ENCODE measurements at regions not wholly inside any gene's neighbourhood (a gene's known extent, or its start where the extent isn't known, plus 50 kb on each side); places are given as distances from the start of the nearest gene placed in this dataset.

DNA sequence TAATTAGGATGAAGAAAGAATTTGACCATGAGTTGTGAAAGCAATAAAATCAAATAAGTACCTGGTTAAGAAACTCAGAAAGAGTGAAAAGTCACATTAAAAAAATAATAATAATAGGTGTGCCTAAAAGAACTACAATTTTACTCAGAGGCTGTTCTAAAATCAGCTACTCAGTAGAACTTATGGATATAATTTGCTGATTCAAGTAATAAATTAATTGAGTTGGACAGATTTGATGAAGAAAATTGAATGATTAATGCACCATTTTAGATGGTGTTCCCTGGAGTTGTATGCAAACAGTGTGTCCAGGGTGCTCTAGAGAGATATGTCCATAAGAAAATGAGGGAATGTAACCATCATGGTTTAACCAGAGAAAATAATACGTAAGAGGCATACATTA lies 2852.5 kb downstream of the PCDH9 start:
- 91 to 93% methylated on average over 1 of the region's 1 CpG for WGBS, 2 donors
- Histone ChIP-seq H3K9me3 (ENCODE audit: control insufficient read depth, low read length) (peaks cover 1% of the 10 kb centered on the region), H3K27ac (ENCODE audit: low read depth in 1 of 2, low read length in 2 of 2) (no peak overlapping the region), H3K36me3 (ENCODE audit: control insufficient read depth in 1 of 2, insufficient read depth in 2 of 2, low read length in 1 of 2) (no peaks in the 10 kb centered on the region), H3K4me1 (ENCODE audit: control insufficient read depth in 1 of 2, insufficient read depth in 2 of 2, low read length in 2 of 2) (no peaks in the 10 kb centered on the region), H3K27me3 (ENCODE audit: control insufficient read depth in 1 of 2, insufficient read depth in 2 of 2, low read length in 1 of 2) (no peaks in the 10 kb centered on the region), H3K4me3 (ENCODE audit: low read length in 2 of 2) (no peak overlapping the region)
- no peak for DNase-seq
- no peak for ATAC-seq (ENCODE audit: low FRiP score)
- intact Hi-C loops (cut with DNase I), result no loop called here

DNA sequence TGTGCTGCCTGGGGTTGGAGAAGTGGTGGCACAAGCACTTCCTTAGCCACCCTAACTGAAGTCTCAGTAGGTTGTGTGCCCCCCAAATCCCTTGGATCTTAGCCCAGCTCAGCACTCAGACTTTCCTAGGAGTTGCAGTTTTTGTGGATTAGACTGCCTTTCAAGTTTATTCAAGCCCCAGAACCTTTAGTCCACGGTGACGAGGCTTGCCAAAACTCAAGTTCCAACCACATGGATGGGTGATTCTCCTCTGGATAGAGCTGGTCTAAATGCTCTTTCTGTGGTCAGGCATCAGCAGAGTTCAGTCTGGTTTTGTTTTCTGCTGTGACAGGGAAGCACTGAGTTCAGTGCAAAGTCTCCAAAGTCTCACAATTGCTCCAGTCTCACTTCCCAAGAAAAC lies 2858.7 kb downstream of the PCDH9 start:
- Histone ChIP-seq H3K4me1 (ENCODE audit: control insufficient read depth in 1 of 2, insufficient read depth in 2 of 2, low read length in 2 of 2) (no peaks in the 10 kb centered on the region), H3K4me3 (ENCODE audit: low read length in 2 of 2) (no peak overlapping the region), H3K9me3 (ENCODE audit: control insufficient read depth, low read length) (peaks cover 1% of the 10 kb centered on the region), H3K36me3 (ENCODE audit: control insufficient read depth in 1 of 2, insufficient read depth in 2 of 2, low read length in 1 of 2) (no peaks in the 10 kb centered on the region), H3K27me3 (ENCODE audit: control insufficient read depth in 1 of 2, insufficient read depth in 2 of 2, low read length in 1 of 2) (no peaks in the 10 kb centered on the region), H3K27ac (ENCODE audit: low read depth in 1 of 2, low read length in 2 of 2) (no peak overlapping the region)
- intact Hi-C loops (cut with DNase I), result no loop called here
- WGBS, 2 donors, result 81 to 84% methylated on average over 2 of the region's 2 CpGs
- DNase-seq (no peak), ATAC-seq (ENCODE audit: low FRiP score) (no peak)

DNA sequence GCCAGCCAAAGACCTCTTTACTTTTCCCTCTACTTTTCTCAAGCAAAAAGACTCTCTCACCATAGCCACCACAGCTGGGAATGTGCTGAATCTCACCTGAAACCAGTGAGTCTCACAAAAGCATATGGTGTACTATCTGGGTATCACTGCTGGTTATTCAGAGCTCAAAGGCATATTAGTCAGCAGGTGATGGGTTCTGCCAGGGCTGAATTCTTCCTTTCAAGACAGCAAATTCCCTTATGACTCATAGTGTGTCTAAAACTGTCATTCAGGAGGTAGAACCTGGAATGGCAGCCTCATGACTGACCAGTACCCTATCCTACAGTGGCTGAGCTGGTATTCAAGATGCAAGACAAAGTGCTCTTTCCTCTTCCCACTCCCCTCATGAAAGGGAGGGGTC lies 2859.1 kb downstream of the PCDH9 start:
- ATAC-seq (ENCODE audit: low FRiP score) (no peak), DNase-seq (no peak)
- H3K36me3 ChIP-seq (ENCODE audit: control insufficient read depth in 1 of 2, insufficient read depth in 2 of 2, low read length in 1 of 2), result no peaks in the 10 kb centered on the region
- no peaks in the 10 kb centered on the region for H3K27me3 ChIP-seq (ENCODE audit: control insufficient read depth in 1 of 2, insufficient read depth in 2 of 2, low read length in 1 of 2)
- no peak overlapping the region for H3K4me3 ChIP-seq (ENCODE audit: low read length in 2 of 2)
- no peaks in the 10 kb centered on the region for H3K4me1 ChIP-seq (ENCODE audit: control insufficient read depth in 1 of 2, insufficient read depth in 2 of 2, low read length in 2 of 2)
- H3K9me3 ChIP-seq (ENCODE audit: control insufficient read depth, low read length), result peaks cover 2% of the 10 kb centered on the region
- H3K27ac ChIP-seq (ENCODE audit: low read depth in 1 of 2, low read length in 2 of 2), result no peak overlapping the region
- intact Hi-C loops (cut with DNase I), result no loop called here

DNA sequence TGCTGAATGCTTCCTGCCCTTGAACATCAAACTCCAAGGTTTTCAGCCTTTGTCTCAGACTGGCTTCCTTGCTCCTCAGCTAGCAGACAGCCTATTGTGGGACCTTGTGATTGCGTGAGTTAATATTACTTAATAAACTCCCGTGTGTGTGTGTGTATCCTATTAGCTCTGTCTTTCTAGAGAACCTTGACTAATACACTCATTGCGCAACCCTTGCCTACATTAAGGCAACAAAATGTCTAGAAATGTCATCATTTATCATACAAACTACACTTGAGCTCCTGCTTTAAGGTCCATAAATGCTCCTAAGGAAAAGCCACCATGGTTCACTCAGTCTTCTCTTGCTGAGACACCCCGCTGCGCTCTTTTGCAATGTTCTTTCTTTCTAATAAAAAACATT lies 2861.0 kb downstream of the PCDH9 start:
- no peaks in the 10 kb centered on the region for H3K36me3 ChIP-seq (ENCODE audit: control insufficient read depth in 1 of 2, insufficient read depth in 2 of 2, low read length in 1 of 2)
- H3K27me3 ChIP-seq (ENCODE audit: control insufficient read depth in 1 of 2, insufficient read depth in 2 of 2, low read length in 1 of 2), result no peaks in the 10 kb centered on the region
- H3K9me3 ChIP-seq (ENCODE audit: control insufficient read depth, low read length), result peaks cover 4% of the 10 kb centered on the region
- DNase-seq (no peak), ATAC-seq (ENCODE audit: low FRiP score) (no peak)
- H3K4me1 ChIP-seq (ENCODE audit: control insufficient read depth in 1 of 2, insufficient read depth in 2 of 2, low read length in 2 of 2), result no peaks in the 10 kb centered on the region
- WGBS, 2 donors, result 92 to 96% methylated on average over 5 of the region's 5 CpGs
- H3K4me3 ChIP-seq (ENCODE audit: low read length in 2 of 2), result no peak overlapping the region
- H3K27ac ChIP-seq (ENCODE audit: low read depth in 1 of 2, low read length in 2 of 2), result no peak overlapping the region
- intact Hi-C loops (cut with DNase I), result no loop called here

DNA sequence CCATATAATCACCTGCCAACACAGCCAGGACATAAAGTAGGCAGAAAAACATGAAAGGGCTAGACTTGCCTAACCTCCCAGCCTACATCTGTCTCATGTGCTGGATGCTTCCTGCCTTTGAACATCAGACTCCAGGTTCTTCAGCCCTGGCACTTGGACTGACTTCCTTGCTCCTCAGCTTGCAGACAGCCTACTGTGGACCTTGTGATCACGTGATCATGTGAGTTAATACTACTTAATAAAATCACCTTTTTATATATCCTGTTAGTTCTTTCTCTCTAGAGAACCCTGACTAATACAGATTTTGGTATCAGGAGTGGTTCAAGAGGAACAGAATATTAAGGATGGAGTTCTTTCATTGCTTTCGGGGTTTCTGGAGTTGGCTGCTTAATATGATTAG lies 2867.6 kb downstream of the PCDH9 start:
- no peaks in the 10 kb centered on the region for H3K36me3 ChIP-seq (ENCODE audit: control insufficient read depth in 1 of 2, insufficient read depth in 2 of 2, low read length in 1 of 2)
- WGBS, 2 donors, result 90 to 94% methylated on average over 2 of the region's 2 CpGs
- no peaks in the 10 kb centered on the region for H3K27me3 ChIP-seq (ENCODE audit: control insufficient read depth in 1 of 2, insufficient read depth in 2 of 2, low read length in 1 of 2)
- H3K9me3 ChIP-seq (ENCODE audit: control insufficient read depth, low read length), result peaks cover 2% of the 10 kb centered on the region
- H3K27ac ChIP-seq (ENCODE audit: low read depth in 1 of 2, low read length in 2 of 2), result no peak overlapping the region
- H3K4me3 ChIP-seq (ENCODE audit: low read length in 2 of 2), result no peak overlapping the region
- DNase-seq (no peak), ATAC-seq (ENCODE audit: low FRiP score) (no peak)
- intact Hi-C loops (cut with DNase I), result no loop called here
- no peaks in the 10 kb centered on the region for H3K4me1 ChIP-seq (ENCODE audit: control insufficient read depth in 1 of 2, insufficient read depth in 2 of 2, low read length in 2 of 2)

DNA sequence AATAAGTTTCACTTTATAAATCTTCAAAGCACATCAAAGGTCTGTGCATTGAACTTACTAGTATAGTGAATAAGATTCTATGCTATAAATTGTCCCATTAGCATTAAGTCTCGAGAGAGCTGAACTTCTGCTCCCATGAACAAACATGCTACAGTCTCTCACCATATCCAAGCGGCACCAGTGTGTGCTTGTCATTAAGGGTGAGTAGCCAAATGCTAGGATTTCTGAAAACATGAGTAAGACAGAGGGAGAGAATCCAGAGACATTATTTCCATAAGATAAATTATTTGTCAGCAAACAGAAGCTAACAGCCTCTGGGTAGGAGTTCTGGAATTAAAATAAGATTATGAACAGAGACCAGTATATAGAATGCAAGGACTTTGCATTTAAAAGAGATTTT lies 2882.5 kb downstream of the PCDH9 start:
- no peak for DNase-seq
- intact Hi-C loops (cut with DNase I), result no loop called here
- H3K27me3 ChIP-seq (ENCODE audit: control insufficient read depth in 1 of 2, insufficient read depth in 2 of 2, low read length in 1 of 2), result no peaks in the 10 kb centered on the region

DNA sequence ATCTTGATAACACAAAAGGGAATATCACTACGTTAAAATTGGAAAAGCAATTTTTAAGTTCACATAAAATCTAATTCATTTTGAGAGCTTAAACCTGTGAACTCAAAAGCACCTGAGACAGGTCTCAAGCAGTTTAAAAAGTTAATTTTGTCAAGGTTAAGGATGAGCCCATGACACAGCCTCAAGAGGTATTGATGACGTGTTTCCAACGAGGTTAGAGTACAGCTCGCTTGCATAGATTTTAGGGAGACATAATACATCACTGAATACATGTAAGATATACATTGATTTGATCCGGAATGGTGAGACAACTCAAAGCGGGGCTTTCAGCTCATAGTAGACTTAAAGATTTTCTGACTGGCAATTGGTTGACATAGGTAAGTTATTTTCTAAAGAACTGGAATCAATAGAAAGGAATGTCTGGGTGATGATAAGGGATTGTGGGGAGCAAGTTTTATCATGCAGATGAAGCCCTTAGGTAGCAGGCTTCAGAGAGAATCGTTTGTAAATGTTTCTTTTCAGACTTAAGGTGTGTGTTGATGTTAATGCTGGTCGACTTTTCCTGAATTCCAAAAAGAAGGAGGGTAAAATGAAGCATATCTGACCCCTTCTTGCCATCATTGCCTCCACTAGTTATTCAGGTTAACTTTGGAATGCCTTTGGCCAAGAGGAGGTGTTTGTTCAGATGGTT lies 2890.6 kb downstream of the PCDH9 start:
- 76 to 78% methylated on average over 8 of the region's 8 CpGs for WGBS, 2 donors

More for the DNA sequence above, 2882.5 kb downstream of the PCDH9 start:
- Histone ChIP-seq H3K36me3 (ENCODE audit: control insufficient read depth in 1 of 2, insufficient read depth in 2 of 2, low read length in 1 of 2) (no peaks in the 10 kb centered on the region), H3K4me1 (ENCODE audit: control insufficient read depth in 1 of 2, insufficient read depth in 2 of 2, low read length in 2 of 2) (no peaks in the 10 kb centered on the region), H3K9me3 (ENCODE audit: control insufficient read depth, low read length) (no peaks in the 10 kb centered on the region), H3K27ac (ENCODE audit: low read depth in 1 of 2, low read length in 2 of 2) (no peak overlapping the region), H3K4me3 (ENCODE audit: low read length in 2 of 2) (no peak overlapping the region)
- 11 to 19% methylated on average over 2 of the region's 2 CpGs for WGBS, 2 donors
- ATAC-seq (ENCODE audit: low FRiP score), result no peak

DNA sequence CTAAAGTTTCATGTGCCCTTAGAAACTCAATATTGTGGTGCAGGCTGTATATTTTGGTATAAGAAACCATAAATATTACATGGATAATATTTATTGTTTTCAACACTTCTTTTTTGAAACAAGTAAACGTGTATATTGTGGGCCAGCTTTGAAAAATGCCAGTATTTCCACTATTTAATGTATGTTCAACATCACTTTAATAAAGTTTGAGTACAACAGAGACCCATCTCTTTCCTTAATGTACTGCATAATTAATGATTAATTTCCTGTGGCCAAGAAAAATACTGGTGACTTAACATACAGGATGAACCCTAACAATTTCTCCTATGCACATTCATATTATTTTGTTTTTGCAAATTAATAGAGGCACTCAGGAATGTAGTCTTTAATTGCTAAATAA lies 2891.5 kb downstream of the PCDH9 start:
- no peak for ATAC-seq (ENCODE audit: low FRiP score)
- H3K9me3 ChIP-seq (ENCODE audit: control insufficient read depth, low read length), result peaks cover 2% of the 10 kb centered on the region

More for the DNA sequence above, 2890.6 kb downstream of the PCDH9 start:
- no peak overlapping the region for H3K27ac ChIP-seq (ENCODE audit: low read depth in 1 of 2, low read length in 2 of 2)
- no peaks in the 10 kb centered on the region for H3K36me3 ChIP-seq (ENCODE audit: control insufficient read depth in 1 of 2, insufficient read depth in 2 of 2, low read length in 1 of 2)
- intact Hi-C loops (cut with DNase I), result no loop called here
- ATAC-seq (ENCODE audit: low FRiP score) (no peak), DNase-seq (no peak)
- no peaks in the 10 kb centered on the region for H3K4me1 ChIP-seq (ENCODE audit: control insufficient read depth in 1 of 2, insufficient read depth in 2 of 2, low read length in 2 of 2)
- no peaks in the 10 kb centered on the region for H3K27me3 ChIP-seq (ENCODE audit: control insufficient read depth in 1 of 2, insufficient read depth in 2 of 2, low read length in 1 of 2)
- no peak overlapping the region for H3K4me3 ChIP-seq (ENCODE audit: low read length in 2 of 2)
- H3K9me3 ChIP-seq (ENCODE audit: control insufficient read depth, low read length), result no peaks in the 10 kb centered on the region

DNA sequence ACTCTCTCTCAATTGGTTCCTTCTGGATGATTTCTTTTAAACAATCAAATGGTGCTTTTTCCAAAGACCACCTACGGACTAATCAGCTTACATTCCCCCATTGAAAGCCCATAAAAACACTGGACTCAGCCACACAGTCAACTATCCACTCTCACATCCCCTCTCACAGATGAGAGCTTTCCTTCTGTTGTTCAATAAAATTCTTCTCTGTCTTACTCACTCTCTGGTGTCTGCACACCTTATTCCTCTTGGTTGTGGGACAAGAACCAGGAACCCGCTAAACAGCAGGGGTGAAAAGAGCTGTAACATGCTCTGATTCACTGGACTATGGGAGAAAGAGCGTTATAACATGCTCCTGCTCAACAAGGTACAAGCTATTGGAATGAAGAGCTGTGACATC lies 2896.2 kb downstream of the PCDH9 start:
- intact Hi-C loops (cut with DNase I), result no loop called here
- H3K36me3 ChIP-seq (ENCODE audit: control insufficient read depth in 1 of 2, insufficient read depth in 2 of 2, low read length in 1 of 2), result no peaks in the 10 kb centered on the region
- peaks cover 2% of the 10 kb centered on the region for H3K9me3 ChIP-seq (ENCODE audit: control insufficient read depth, low read length)
- H3K4me3 ChIP-seq (ENCODE audit: low read length in 2 of 2), result no peak overlapping the region
- WGBS, 2 donors, result 94 to 98% methylated on average over 3 of the region's 3 CpGs
- ATAC-seq (ENCODE audit: low FRiP score), result no peak
- no peaks in the 10 kb centered on the region for H3K27me3 ChIP-seq (ENCODE audit: control insufficient read depth in 1 of 2, insufficient read depth in 2 of 2, low read length in 1 of 2)
- H3K27ac ChIP-seq (ENCODE audit: low read depth in 1 of 2, low read length in 2 of 2), result no peak overlapping the region
- no peaks in the 10 kb centered on the region for H3K4me1 ChIP-seq (ENCODE audit: control insufficient read depth in 1 of 2, insufficient read depth in 2 of 2, low read length in 2 of 2)
- DNase-seq, result no peak

More for the DNA sequence above, 2891.5 kb downstream of the PCDH9 start:
- intact Hi-C loops (cut with DNase I), result no loop called here
- Histone ChIP-seq H3K4me3 (ENCODE audit: low read length in 2 of 2) (no peak overlapping the region), H3K27me3 (ENCODE audit: control insufficient read depth in 1 of 2, insufficient read depth in 2 of 2, low read length in 1 of 2) (no peaks in the 10 kb centered on the region), H3K27ac (ENCODE audit: low read depth in 1 of 2, low read length in 2 of 2) (no peak overlapping the region), H3K36me3 (ENCODE audit: control insufficient read depth in 1 of 2, insufficient read depth in 2 of 2, low read length in 1 of 2) (no peaks in the 10 kb centered on the region), H3K4me1 (ENCODE audit: control insufficient read depth in 1 of 2, insufficient read depth in 2 of 2, low read length in 2 of 2) (no peaks in the 10 kb centered on the region)
- WGBS, 2 donors, result 43 to 46% methylated on average over 1 of the region's 1 CpG
- DNase-seq, result no peak
